ENCODE measurements at regions not wholly inside any gene's neighbourhood (a gene's known extent, or its start where the extent isn't known, plus 50 kb on each side); places are given as distances from the start of the nearest gene placed in this dataset.

- TF ChIP-seq EP300 (IDR thresholded peaks at IDR 0.05; ENCODE audit: borderline replicate concordance in 1 of 2, low read depth in 1 of 2, low read length in 1 of 2) (no peak), EZH2phosphoT487 (IDR thresholded peaks at IDR 0.05; ENCODE audit: borderline replicate concordance, low read depth) (no peak), TCF12 (IDR thresholded peaks at IDR 0.05) (no peak)
Observed at GRCh38 chr1:213568929-213569815, 418.6 kb upstream of the PROX1 start.

Measured in SK-N-SH (cell line).